ENCODE measurements at regions not wholly inside any gene's neighbourhood (a gene's known extent, or its start where the extent isn't known, plus 50 kb on each side); places are given as distances from the start of the nearest gene placed in this dataset.

- POLR2A ChIA-PET = no interaction called here
Measured at GRCh38 chr18:39842366-39842914, 2112.6 kb upstream of the PIK3C3 start.

More at GRCh38 chr18:39842366-39842914, 2112.6 kb upstream of the PIK3C3 start:
- Histone ChIP-seq H3K27me3 (ENCODE audit: control insufficient read depth in 2 of 2, insufficient read depth in 2 of 2, low read length in 2 of 2) (no peaks in the 10 kb centered on the region), H3K9me1 (replicated peaks; ENCODE audit: control insufficient read depth, extremely low read depth, insufficient read depth, low read length) (no peaks in the 10 kb centered on the region), H3K9me3 (replicated peaks; ENCODE audit: control insufficient read depth, insufficient read depth, low read length) (no peaks in the 10 kb centered on the region), H3K4me1 (ENCODE audit: control insufficient read depth, extremely low read depth, insufficient read depth, low read length) (peaks cover 27% of the 10 kb centered on the region), H2AFZ (ENCODE audit: low read depth, low read length) (no peak overlapping the region), H3K4me3 (replicated peaks in 1 of 3; ENCODE audit: insufficient read depth in 1 of 3, low read depth in 1 of 3, low read length in 3 of 3) (no peak overlapping the region), H3K9ac (replicated peaks; ENCODE audit: extremely low read depth, insufficient read depth, low read length) (no peak overlapping the region), H3K4me2 (ENCODE audit: insufficient read depth, low read length) (no peak overlapping the region), H4K20me1 (replicated peaks; ENCODE audit: control insufficient read depth, extremely low read depth, insufficient read depth, low read length) (no peaks in the 10 kb centered on the region), H3K36me3 (ENCODE audit: control insufficient read depth in 2 of 2, extremely low read depth in 1 of 2, insufficient read depth in 2 of 2, low read length in 2 of 2) (no peaks in the 10 kb centered on the region), H3K27ac (ENCODE audit: insufficient read depth, low read depth, low read length) (no peak overlapping the region), H3K79me2 (ENCODE audit: control insufficient read depth, insufficient read depth, low read length) (no peaks in the 10 kb centered on the region)
- TF ChIP-seq JUN (IDR thresholded peaks at IDR 0.05; ENCODE audit: borderline replicate concordance, insufficient read depth, insufficient read length, low read depth) (no peak), MYC (IDR thresholded peaks at IDR 0.05; ENCODE audit: low read depth, low read length) (no peak), CTCF (IDR thresholded peaks at IDR 0.05; ENCODE audit: extremely low read depth in 1 of 2, insufficient read depth in 1 of 2, low read depth in 1 of 2, low read length in 2 of 2) (no peak), POLR2A (IDR thresholded peaks at IDR 0.05; ENCODE audit: low read depth, low read length) (no peak), FOS (IDR thresholded peaks at IDR 0.05; ENCODE audit: borderline replicate concordance, insufficient read depth, low read length) (no peak), MAX (IDR thresholded peaks at IDR 0.05; ENCODE audit: insufficient read depth, insufficient read length) (no peak), GATA2 (IDR thresholded peaks at IDR 0.05; ENCODE audit: insufficient read depth, insufficient read length, low read depth, low read length) (no peak), EZH2 (IDR thresholded peaks at IDR 0.05; ENCODE audit: borderline replicate concordance, low read depth, low read length, severe bottlenecking) (no peak), POLR2AphosphoS5 (IDR thresholded peaks at IDR 0.05; ENCODE audit: insufficient read depth, low read depth, low read length) (no peak)
- FAIRE-seq (no peak), DNase-seq (ENCODE audit: low read depth, low spot score) (peak; percentile 3)
- CTCF ChIA-PET = interaction anchor here (0.9 to 3.0 kb wide), 6 partner anchors 8 to 318 kb away, joined by 4 to 24 read pairs (median 10); no protein-coding TSS in a partner anchor
- dilution Hi-C loops (cut with MboI; ENCODE audit: extremely low pct_ligation_motif_present, low sequenced_read_pairs) = no loop called here
- intact Hi-C loops (cut with micrococcal nuclease) = loop anchor here (5.0 to 10.0 kb wide), 3 partner anchors 268 to 788 kb away; no protein-coding TSS in a partner anchor
- BruUV-seq (replicated peaks) = no TSS peak

All from endothelial cell of umbilical vein (primary cell).